Kidney epithelial cell (primary cell): ENCODE measurements at regions not wholly inside any gene's neighbourhood (a gene's known extent, or its start where the extent isn't known, plus 50 kb on each side); places are given as distances from the start of the nearest gene placed in this dataset.

Experiments used
- DNase-seq: peaks from one replicate; pipeline ENCODE4 v3.0.0-alpha.2; 2010; ENCODE audit warnings: low read depth
- H3K27me3 ChIP-seq: 2 replicates; pipeline ENCODE4 v1.6.0; 2011; ENCODE audit warnings: low read length; ENCODE audit not compliant: control insufficient read depth, insufficient read depth
- H3K36me3 ChIP-seq: 2 replicates; pipeline ENCODE4 v1.5.1; 2011; ENCODE audit warnings: low read length; ENCODE audit not compliant: control insufficient read depth, insufficient read depth
- H3K4me3 ChIP-seq: 2 replicates; pipeline ENCODE4 v1.5.1; 2011; ENCODE audit warnings: low read depth, mild to moderate bottlenecking, control low read depth, low read length
- TF ChIP-seq, protein P1 (sequence below): IDR thresholded peaks from 2 replicates; pipeline ENCODE4 v1.5.1; 2011; ENCODE audit warnings: mild to moderate bottlenecking, moderate library complexity, low read length, control low read depth, inconsistent platforms; ENCODE audit not compliant: insufficient read depth, poor library complexity, severe bottlenecking

- DNase-seq, result no peak
- H3K36me3 ChIP-seq, result no peaks in the 10 kb centered on the region
- H3K4me3 ChIP-seq, result no peak overlapping the region
- TF ChIP-seq, protein P1, sequence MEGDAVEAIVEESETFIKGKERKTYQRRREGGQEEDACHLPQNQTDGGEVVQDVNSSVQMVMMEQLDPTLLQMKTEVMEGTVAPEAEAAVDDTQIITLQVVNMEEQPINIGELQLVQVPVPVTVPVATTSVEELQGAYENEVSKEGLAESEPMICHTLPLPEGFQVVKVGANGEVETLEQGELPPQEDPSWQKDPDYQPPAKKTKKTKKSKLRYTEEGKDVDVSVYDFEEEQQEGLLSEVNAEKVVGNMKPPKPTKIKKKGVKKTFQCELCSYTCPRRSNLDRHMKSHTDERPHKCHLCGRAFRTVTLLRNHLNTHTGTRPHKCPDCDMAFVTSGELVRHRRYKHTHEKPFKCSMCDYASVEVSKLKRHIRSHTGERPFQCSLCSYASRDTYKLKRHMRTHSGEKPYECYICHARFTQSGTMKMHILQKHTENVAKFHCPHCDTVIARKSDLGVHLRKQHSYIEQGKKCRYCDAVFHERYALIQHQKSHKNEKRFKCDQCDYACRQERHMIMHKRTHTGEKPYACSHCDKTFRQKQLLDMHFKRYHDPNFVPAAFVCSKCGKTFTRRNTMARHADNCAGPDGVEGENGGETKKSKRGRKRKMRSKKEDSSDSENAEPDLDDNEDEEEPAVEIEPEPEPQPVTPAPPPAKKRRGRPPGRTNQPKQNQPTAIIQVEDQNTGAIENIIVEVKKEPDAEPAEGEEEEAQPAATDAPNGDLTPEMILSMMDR, result no peak
- H3K27me3 ChIP-seq, result peaks cover 2% of the 10 kb centered on the region
Observed at GRCh38 chr9:89984214-89984613, 379.4 kb downstream of the GADD45G start.

DNA sequence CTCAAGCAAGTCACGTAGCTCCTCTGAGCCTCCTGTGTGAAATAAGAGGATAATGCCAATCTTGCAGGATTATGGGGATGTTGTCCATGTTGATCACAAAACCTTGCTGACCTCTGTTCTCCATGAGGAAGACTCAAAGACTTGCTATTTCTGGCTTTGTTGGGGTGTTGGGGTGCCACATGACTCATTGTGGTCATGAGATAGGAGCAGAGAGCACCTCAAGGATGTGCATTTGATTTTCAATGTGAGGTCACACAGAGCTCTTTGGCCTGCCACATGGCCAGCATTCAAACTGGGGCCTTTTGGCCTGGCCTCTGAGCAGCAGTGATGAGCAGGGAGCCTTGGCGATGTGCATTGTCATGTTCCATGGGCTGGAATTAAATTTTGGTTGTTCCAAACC lies 380.3 kb downstream of the GADD45G start:
- no peak for DNase-seq

GRCh38 chr9:89986190-89986589 lies 381.4 kb downstream of the GADD45G start:
- TF ChIP-seq, protein P1, result no peak
- no peak for DNase-seq
- H3K36me3 ChIP-seq, result no peaks in the 10 kb centered on the region
- no peaks in the 10 kb centered on the region for H3K27me3 ChIP-seq
- no peak overlapping the region for H3K4me3 ChIP-seq

More for the DNA sequence above, 380.3 kb downstream of the GADD45G start:
- H3K27me3 ChIP-seq, result peaks cover 2% of the 10 kb centered on the region
- H3K4me3 ChIP-seq, result no peak overlapping the region
- H3K36me3 ChIP-seq, result no peaks in the 10 kb centered on the region
- TF ChIP-seq, protein P1, result no peak

GRCh38 chr9:89988458-89988857 lies 383.6 kb downstream of the GADD45G start:
- H3K4me3 ChIP-seq, result no peak overlapping the region
- H3K27me3 ChIP-seq, result peaks cover 3% of the 10 kb centered on the region
- TF ChIP-seq, protein P1, result no peak
- DNase-seq, result no peak
- H3K36me3 ChIP-seq, result no peaks in the 10 kb centered on the region

DNA sequence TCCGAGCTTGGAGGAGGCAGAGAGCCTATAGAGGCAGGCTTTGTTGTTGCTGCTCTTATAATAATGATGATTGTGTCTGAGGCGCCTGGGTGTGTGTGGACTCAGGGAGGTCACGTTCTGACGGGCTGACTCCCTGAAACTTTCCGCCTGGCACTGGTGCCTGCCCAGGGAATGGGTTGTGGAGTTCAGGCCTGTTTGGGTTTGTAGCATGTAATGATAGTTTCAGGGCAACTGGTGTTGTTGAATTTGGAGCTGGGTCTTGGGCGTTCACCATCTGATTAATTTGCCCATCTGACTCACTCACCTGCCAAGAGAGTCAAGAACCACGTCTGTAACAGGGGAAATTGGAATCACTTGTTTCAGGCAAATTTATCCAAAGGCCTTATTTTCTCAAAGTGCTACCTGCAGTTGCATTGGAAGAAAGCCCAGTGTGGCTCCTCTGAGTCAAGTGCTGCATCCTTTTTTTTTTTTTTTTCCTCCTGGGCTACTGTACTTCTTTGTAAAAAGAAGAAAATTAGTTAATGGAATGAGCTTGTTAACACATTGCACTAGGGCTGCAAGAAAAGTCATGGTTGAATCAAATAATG lies 386.5 kb downstream of the GADD45G start:
- no peaks in the 10 kb centered on the region for H3K36me3 ChIP-seq
- TF ChIP-seq, protein P1, result no peak
- no peak for DNase-seq
- no peak overlapping the region for H3K4me3 ChIP-seq
- H3K27me3 ChIP-seq, result peaks cover 7% of the 10 kb centered on the region
